Liver (tissue), 8 donors: ENCODE measurements at regions not wholly inside any gene's neighbourhood (a gene's known extent, or its start where the extent isn't known, plus 50 kb on each side); places are given as distances from the start of the nearest gene placed in this dataset.
"Not testable (repeated sequence)": the region's sequence is repeated elsewhere in the genome, so short reads cannot be mapped to it uniquely, and the experiment has no call there.

ENCODE experiments used
- DNase-seq: peaks from one replicate; pipeline ENCODE4 v3.0.0-alpha.2; 2017; ENCODE audit warnings: low spot score
- H3K27ac ChIP-seq, 2 donors: one replicate each; pipeline ENCODE4 v1.7.0; 2013; ENCODE audit warnings: inconsistent platforms in 2 of 2, low read length in 2 of 2, control low read depth in 1 of 2, low read depth in 1 of 2, mild to moderate bottlenecking in 1 of 2
- H3K27me3 ChIP-seq, 4 donors: one replicate each; pipeline versions ENCODE4 v1.6.1 to v1.7.0; 2013; ENCODE audit warnings: low read length in 3 of 4, inconsistent platforms in 1 of 4, mild to moderate bottlenecking in 1 of 4, moderate library complexity in 1 of 4; ENCODE audit not compliant: control insufficient read depth in 4 of 4, insufficient read depth in 4 of 4
- H3K36me3 ChIP-seq, 4 donors: one replicate each; pipeline versions ENCODE4 v1.6.1 to v1.7.0; 2013; ENCODE audit warnings: low read length in 3 of 4, mild to moderate bottlenecking in 3 of 4, low read depth in 1 of 4, moderate library complexity in 1 of 4; ENCODE audit not compliant: control insufficient read depth in 4 of 4, insufficient read depth in 3 of 4
- H3K4me1 ChIP-seq, 4 donors: one replicate each; pipeline versions ENCODE4 v1.6.1 to v1.7.0; 2013; ENCODE audit warnings: low read length in 3 of 4, mild to moderate bottlenecking in 3 of 4, moderate library complexity in 1 of 4; ENCODE audit not compliant: control insufficient read depth in 4 of 4, insufficient read depth in 4 of 4
- H3K4me3 ChIP-seq, 3 donors: one replicate each; pipeline versions ENCODE4 v1.6.1 to v1.7.0; 2013; ENCODE audit warnings: low read length in 3 of 3, control low read depth in 1 of 3, low read depth in 1 of 3, mild to moderate bottlenecking in 1 of 3
- H3K9ac ChIP-seq, 2 donors: one replicate each; pipeline ENCODE4 v1.7.0; 2013; ENCODE audit warnings: low read length in 2 of 2, mild to moderate bottlenecking in 2 of 2, moderate library complexity in 2 of 2, control low read depth in 1 of 2, low read depth in 1 of 2
- H3K9me3 ChIP-seq, 4 donors: one replicate each; pipeline versions ENCODE4 v1.6.1 to v1.7.0; 2013; ENCODE audit warnings: low read length in 3 of 4; ENCODE audit not compliant: control insufficient read depth in 4 of 4
- ATF3 ChIP-seq: IDR thresholded peaks from 2 replicates; pipeline ENCODE4 v1.6.1; 2016; ENCODE audit warnings: antibody characterized with exemption
- CTCF ChIP-seq: fragments of 150-350 bp; IDR thresholded peaks from 2 replicates; pipeline ENCODE4 v1.5.1; 2017; ENCODE audit warnings: improper control_type of control experiment, low read depth, low read length; ENCODE audit not compliant: missing input control
- EGR1 ChIP-seq, 2 donors: IDR thresholded peaks; 2 replicates each; pipeline ENCODE4 v1.6.1; 2016 to 2018; ENCODE audit warnings: antibody characterized with exemption in 2 of 2, low read depth in 2 of 2
- FOXA1 ChIP-seq: IDR thresholded peaks from 2 replicates; pipeline ENCODE4 v1.6.1; 2016; ENCODE audit warnings: antibody characterized with exemption
- FOXA2 ChIP-seq: IDR thresholded peaks from 2 replicates; pipeline ENCODE4 v1.6.1; 2016; ENCODE audit warnings: antibody characterized with exemption
- GABPA ChIP-seq, 2 donors: IDR thresholded peaks in 1 of 2; conservative IDR thresholded peaks in 1 of 2; 2 replicates each; pipeline ENCODE4 v1.6.1; 2016; ENCODE audit warnings: antibody characterized with exemption in 2 of 2, mild to moderate bottlenecking in 1 of 2, moderate library complexity in 1 of 2
- HNF4A ChIP-seq, 2 donors: conservative IDR thresholded peaks; 2 replicates each; pipeline ENCODE4 v1.6.1; 2016; ENCODE audit warnings: antibody characterized with exemption in 2 of 2, mild to moderate bottlenecking in 2 of 2
- HNF4G ChIP-seq: IDR thresholded peaks from 2 replicates; pipeline ENCODE4 v1.6.1; 2016; ENCODE audit warnings: antibody characterized with exemption
- JUND ChIP-seq, 2 donors: IDR thresholded peaks; 2 replicates each; pipeline ENCODE4 v1.6.1; 2016; ENCODE audit warnings: antibody characterized with exemption in 2 of 2
- MAX ChIP-seq: IDR thresholded peaks from 2 replicates; pipeline ENCODE4 v1.6.1; 2016; ENCODE audit warnings: antibody characterized with exemption
- NR2F2 ChIP-seq: IDR thresholded peaks from 2 replicates; pipeline ENCODE4 v1.6.1; 2016; ENCODE audit warnings: antibody characterized with exemption
- RAD21 ChIP-seq, 2 donors: IDR thresholded peaks; 2 replicates each; pipeline ENCODE4 v1.6.1; 2016; ENCODE audit warnings: antibody characterized with exemption in 2 of 2, mild to moderate bottlenecking in 2 of 2
- REST ChIP-seq: IDR thresholded peaks from 2 replicates; pipeline ENCODE4 v1.6.1; 2016; ENCODE audit warnings: antibody characterized with exemption, mild to moderate bottlenecking
- RXRA ChIP-seq, 2 donors: IDR thresholded peaks; 2 replicates each; pipeline ENCODE4 v1.6.1; 2017 to 2018; ENCODE audit warnings: antibody characterized with exemption in 2 of 2, mild to moderate bottlenecking in 1 of 2
- SP1 ChIP-seq: IDR thresholded peaks from 2 replicates; pipeline ENCODE4 v1.6.1; 2018; ENCODE audit warnings: antibody characterized with exemption, mild to moderate bottlenecking
- TAF1 ChIP-seq: conservative IDR thresholded peaks from 2 replicates; pipeline ENCODE4 v1.6.1; 2016; ENCODE audit warnings: antibody characterized with exemption, mild to moderate bottlenecking
- YY1 ChIP-seq: IDR thresholded peaks from 2 replicates; pipeline ENCODE4 v1.6.1; 2016; ENCODE audit warnings: antibody characterized with exemption, mild to moderate bottlenecking
- ZBTB33 ChIP-seq: IDR thresholded peaks from 2 replicates; pipeline ENCODE4 v1.6.1; 2016; ENCODE audit warnings: antibody characterized with exemption
- WGBS: extraction: QIAGEN DNeasy Blood & Tissue Kit; methylation state at CpG from one replicate; pipeline ENCODE4 v1.1.7; 2013; 5-methylcytosine and 5-hydroxymethylcytosine counted together
- donor health status: healthy.
- donor health status: healthy.
- donor health status: healthy.
- donor health status: healthy.
- donor health status: healthy.

- Histone ChIP-seq H3K36me3 (no peaks in the 10 kb centered on the region), H3K4me3 (no peak overlapping the region), H3K9me3 (no peaks in the 10 kb centered on the region), H3K9ac (no peak overlapping the region), H3K4me1 (no peaks in the 10 kb centered on the region), H3K27ac (no peak overlapping the region), H3K27me3 (peaks cover 0 to 3% (median 0%) of the 10 kb centered on the region in 4 donors)
- TF ChIP-seq FOXA2 (no peak), CTCF (no peak), HNF4G (no peak), JUND (IDR thresholded peaks at IDR 0.05) (no peak), HNF4A (conservative IDR thresholded peaks at IDR 0.05) (no peak), REST (no peak), GABPA (IDR thresholded peaks at IDR 0.05 in 1 of 2, conservative IDR thresholded peaks at IDR 0.05 in 1 of 2) (no peak), ZBTB33 (no peak), RXRA (IDR thresholded peaks at IDR 0.05) (no peak), SP1 (no peak), EGR1 (IDR thresholded peaks at IDR 0.05; ENCODE audit: low read depth in 2 of 2) (no peak), FOXA1 (no peak), YY1 (no peak), TAF1 (no peak), RAD21 (IDR thresholded peaks at IDR 0.05) (no peak), ATF3 (no peak), NR2F2 (no peak), MAX (no peak)
- no peak for DNase-seq
- whole genome bisulfite sequencing: 81% methylated on average over 55 of the region's 55 CpGs
These were observed 490.4 kb upstream of the ZFP42 start for GRCh38 chr4:187504974-187505797.

- not testable (repeated sequence) for DNase-seq, H3K4me1 ChIP-seq, H3K27ac ChIP-seq, H3K36me3 ChIP-seq, H3K9me3 ChIP-seq, H3K27me3 ChIP-seq, H3K9ac ChIP-seq, H3K4me3 ChIP-seq
- WGBS: 90% methylated on average over 18 of the region's 23 CpGs
These were observed 489.8 kb upstream of the ZFP42 start for GRCh38 chr4:187505798-187506141.
